H1 (cell line): ENCODE measurements at regions not wholly inside any gene's neighbourhood (a gene's known extent, or its start where the extent isn't known, plus 50 kb on each side); places are given as distances from the start of the nearest gene placed in this dataset.

ENCODE experiments used
- CTCF ChIA-PET: fragments of 300-600 bp; sonication (Branson Sonifier 250); formaldehyde crosslinking; loops from one replicate; lab custom pipeline; 2021; ENCODE audit not compliant: partially characterized antibody; lab: Charles Lee
- POLR2A ChIA-PET: fragments of 300-600 bp; sonication (Branson Sonifier 250); formaldehyde crosslinking; loops from one replicate; lab custom pipeline; 2021; ENCODE audit warnings: inconsistent platforms; ENCODE audit not compliant: partially characterized antibody; lab: Charles Lee
- DNase-seq, 2 experiments: peaks; one replicate each; pipeline versions ENCODE4 v3.0.0 to v3.0.0-alpha.2; 2010 to 2022; ENCODE audit warnings: low spot score in 2 of 2, low read depth in 1 of 2, mixed read lengths in 1 of 2
- FAIRE-seq: peaks from 2 replicates; lab custom pipeline; 2011; peaks lifted over from hg19 to GRCh38; lab: Jason Lieb, UNC
- H2AFZ ChIP-seq: 2 replicates; pipeline ENCODE4 v1.8.1; 2012; ENCODE audit warnings: low read length, inconsistent platforms
- H2AK5ac ChIP-seq: 2 replicates; pipeline ENCODE4 v1.6.1; 2013; ENCODE audit warnings: low read depth, low read length
- H2BK120ac ChIP-seq: replicated peaks from 2 replicates; pipeline ENCODE3; 2013; ENCODE audit warnings: low read depth, low read length, inconsistent platforms
- H2BK12ac ChIP-seq: 2 replicates; pipeline ENCODE4 v1.6.1; 2013; ENCODE audit warnings: low read depth, low read length
- H2BK15ac ChIP-seq: 2 replicates; pipeline ENCODE4 v1.6.1; 2013; ENCODE audit warnings: low read length
- H2BK20ac ChIP-seq: 2 replicates; pipeline ENCODE4 v1.6.1; 2013; ENCODE audit warnings: low read length
- H2BK5ac ChIP-seq: 2 replicates; pipeline ENCODE4 v1.6.1; 2013; ENCODE audit warnings: low read depth, low read length
- H3K14ac ChIP-seq: 2 replicates; pipeline ENCODE4 v1.6.1; 2013; ENCODE audit warnings: inconsistent platforms; ENCODE audit not compliant: insufficient read length
- H3K18ac ChIP-seq: 2 replicates; pipeline ENCODE4 v1.6.1; 2013; ENCODE audit warnings: low read length; ENCODE audit errors: extremely low read depth
- H3K23ac ChIP-seq: 2 replicates; pipeline ENCODE4 v1.6.1; 2013; ENCODE audit warnings: inconsistent platforms; ENCODE audit not compliant: insufficient read length
- H3K23me2 ChIP-seq: 2 replicates; pipeline ENCODE4 v1.6.1; 2013; ENCODE audit warnings: low read depth, low read length
- H3K27ac ChIP-seq: 2 replicates; pipeline ENCODE4 v1.6.1; 2011; ENCODE audit warnings: low read depth, low read length, inconsistent platforms
- H3K27me3 ChIP-seq, 4 experiments: replicated peaks in 1 of 4; 1 replicate in 1 of 4; 2 replicates in 3 of 4; pipeline versions ENCODE4 v1.6.1 to v1.8.1; 2011 to 2013; ENCODE audit warnings: low read length in 3 of 4, mild to moderate bottlenecking in 3 of 4, inconsistent platforms in 2 of 4, mixed read lengths in 2 of 4, moderate library complexity in 1 of 4; ENCODE audit not compliant: control insufficient read depth in 3 of 4, insufficient read depth in 3 of 4; ENCODE audit errors: extremely low read depth in 1 of 4
- H3K36me3 ChIP-seq, 4 experiments: 2 replicates each; pipeline versions ENCODE4 v1.6.1 to v1.8.1; 2011 to 2013; ENCODE audit warnings: mild to moderate bottlenecking in 4 of 4, low read length in 3 of 4, moderate library complexity in 2 of 4, control low read depth in 1 of 4, inconsistent platforms in 1 of 4; ENCODE audit not compliant: insufficient read depth in 4 of 4, control insufficient read depth in 2 of 4
- H3K4ac ChIP-seq: replicated peaks from 2 replicates; pipeline ENCODE3; 2013; ENCODE audit warnings: low read length, low read depth, mixed read lengths, inconsistent platforms; ENCODE audit not compliant: insufficient read length
- H3K4me1 ChIP-seq, 4 experiments: replicated peaks in 1 of 4; 1 replicate in 1 of 4; 2 replicates in 3 of 4; pipeline versions ENCODE4 v1.6.1 to v1.8.1; 2011 to 2013; ENCODE audit warnings: low read length in 3 of 4, inconsistent platforms in 2 of 4, mixed read lengths in 1 of 4; ENCODE audit not compliant: insufficient read depth in 4 of 4, control insufficient read depth in 3 of 4
- H3K4me2 ChIP-seq, 2 experiments: 2 replicates each; pipeline versions ENCODE4 v1.6.1 to v1.8.1; 2011 to 2013; ENCODE audit warnings: low read depth in 2 of 2, low read length in 2 of 2, control low read depth in 1 of 2, inconsistent platforms in 1 of 2, mild to moderate bottlenecking in 1 of 2; ENCODE audit not compliant: insufficient read depth in 1 of 2
- H3K4me3 ChIP-seq, 4 experiments: fragments of 200-600, 300-600 bp in 1 of 4; sonication (generic), shearing (Covaris generic), sonication (Bioruptor Twin) in 1 of 4; 2 replicates each; pipeline versions ENCODE4 v1.5.1 to v1.8.1; 2011 to 2016; ENCODE audit warnings: low read length in 4 of 4, low read depth in 3 of 4, control low read depth in 2 of 4, inconsistent platforms in 2 of 4, mild to moderate bottlenecking in 2 of 4, mixed read lengths in 1 of 4, moderate library complexity in 1 of 4; ENCODE audit not compliant: insufficient read depth in 2 of 4; ENCODE audit errors: extremely low read depth in 1 of 4
- H3K56ac ChIP-seq: replicated peaks from 2 replicates; pipeline ENCODE3; 2013; ENCODE audit warnings: low read depth, mild to moderate bottlenecking, mixed read lengths, low read length, inconsistent platforms; ENCODE audit not compliant: insufficient read length
- H3K79me1 ChIP-seq: 2 replicates; pipeline ENCODE4 v1.6.1; 2013; ENCODE audit warnings: low read depth, low read length, control low read depth
- H3K79me2 ChIP-seq, 2 experiments: 2 replicates each; pipeline versions ENCODE4 v1.6.1 to v1.8.1; 2012 to 2013; ENCODE audit warnings: low read length in 2 of 2, mild to moderate bottlenecking in 2 of 2, inconsistent platforms in 1 of 2; ENCODE audit not compliant: insufficient read depth in 2 of 2, control insufficient read depth in 1 of 2
- H3K9ac ChIP-seq, 4 experiments: replicated peaks in 1 of 4; 1 replicate in 1 of 4; 2 replicates in 3 of 4; pipeline versions ENCODE4 v1.6.1 to v1.8.1; 2011 to 2013; ENCODE audit warnings: low read depth in 3 of 4, low read length in 3 of 4, control low read depth in 2 of 4, mild to moderate bottlenecking in 2 of 4, moderate library complexity in 2 of 4, inconsistent platforms in 1 of 4; ENCODE audit errors: extremely low read depth in 1 of 4
- H3K9me3 ChIP-seq, 2 experiments: 2 replicates each; pipeline versions ENCODE4 v1.6.1 to v1.8.1; 2012 to 2013; ENCODE audit warnings: mild to moderate bottlenecking in 2 of 2, moderate library complexity in 2 of 2, control low read depth in 1 of 2, inconsistent platforms in 1 of 2, low read depth in 1 of 2, low read length in 1 of 2, mixed read lengths in 1 of 2; ENCODE audit not compliant: insufficient read depth in 2 of 2
- H4K20me1 ChIP-seq, 2 experiments: replicated peaks in 1 of 2; 2 replicates each; pipeline versions ENCODE3 to v1.8.1; 2011 to 2013; ENCODE audit warnings: inconsistent platforms in 2 of 2, low read length in 2 of 2, mild to moderate bottlenecking in 1 of 2; ENCODE audit not compliant: insufficient read depth in 2 of 2, control insufficient read depth in 1 of 2
- H4K5ac ChIP-seq: 2 replicates; pipeline ENCODE4 v1.6.1; 2013; ENCODE audit warnings: low read length, low read depth, mixed read lengths, inconsistent platforms; ENCODE audit not compliant: insufficient read length
- H4K8ac ChIP-seq: 2 replicates; pipeline ENCODE4 v1.8.0; 2013; ENCODE audit warnings: mild to moderate bottlenecking, moderate library complexity, low read length, inconsistent platforms; ENCODE audit not compliant: insufficient read depth; ENCODE audit errors: extremely low read depth
- H4K91ac ChIP-seq: replicated peaks from 2 replicates; pipeline ENCODE3; 2013; ENCODE audit warnings: low read length, mixed read lengths, inconsistent platforms; ENCODE audit not compliant: insufficient read length
- BACH1 ChIP-seq: IDR thresholded peaks from 2 replicates; pipeline ENCODE4 v1.6.1; 2012; ENCODE audit warnings: low read length, improper control_type of control experiment
- BCL11A ChIP-seq, 2 experiments: IDR thresholded peaks; one replicate each; pipeline ENCODE4 v1.6.1; 2011; ENCODE audit warnings: low read depth in 2 of 2, low read length in 2 of 2, mild to moderate bottlenecking in 2 of 2
- SP4 ChIP-seq: IDR thresholded peaks from 2 replicates; pipeline ENCODE4 v1.6.1; 2012; ENCODE audit warnings: low read length, inconsistent platforms
- TEAD4 ChIP-seq: IDR thresholded peaks from 2 replicates; pipeline ENCODE4 v1.6.1; 2012; ENCODE audit warnings: low read depth, low read length, inconsistent platforms, mixed read lengths
- WGBS, 2 experiments: shearing (Covaris generic) in 1 of 2; methylation state at CpG; one replicate each; pipeline versions ENCODE4 v1.1.6 to v1.1.7; 2013 to 2015; ENCODE audit warnings: low lambda C conversion rate in 2 of 2, mixed read lengths in 2 of 2, inconsistent platforms in 1 of 2, low coverage in 1 of 2, missing lambda C conversion rate in 1 of 2; ENCODE audit not compliant: insufficient replicate concordance in 2 of 2, insufficient coverage in 1 of 2, insufficient read length in 1 of 2; ENCODE audit errors: extremely low coverage in 1 of 2, missing lambda C conversion rate in 1 of 2; 5-methylcytosine and 5-hydroxymethylcytosine counted together
- TF ChIP-seq, protein P1 (sequence below), 3 experiments: IDR thresholded peaks; 1 replicate in 2 of 3; 2 replicates in 1 of 3; pipeline versions ENCODE4 v1.5.1 to v1.6.1; 2011; ENCODE audit warnings: low read length in 3 of 3, mild to moderate bottlenecking in 3 of 3, inconsistent platforms in 2 of 3, low read depth in 1 of 3, moderate library complexity in 1 of 3; ENCODE audit not compliant: insufficient read depth in 1 of 3; ENCODE audit errors: control extremely low read depth in 1 of 3

DNA sequence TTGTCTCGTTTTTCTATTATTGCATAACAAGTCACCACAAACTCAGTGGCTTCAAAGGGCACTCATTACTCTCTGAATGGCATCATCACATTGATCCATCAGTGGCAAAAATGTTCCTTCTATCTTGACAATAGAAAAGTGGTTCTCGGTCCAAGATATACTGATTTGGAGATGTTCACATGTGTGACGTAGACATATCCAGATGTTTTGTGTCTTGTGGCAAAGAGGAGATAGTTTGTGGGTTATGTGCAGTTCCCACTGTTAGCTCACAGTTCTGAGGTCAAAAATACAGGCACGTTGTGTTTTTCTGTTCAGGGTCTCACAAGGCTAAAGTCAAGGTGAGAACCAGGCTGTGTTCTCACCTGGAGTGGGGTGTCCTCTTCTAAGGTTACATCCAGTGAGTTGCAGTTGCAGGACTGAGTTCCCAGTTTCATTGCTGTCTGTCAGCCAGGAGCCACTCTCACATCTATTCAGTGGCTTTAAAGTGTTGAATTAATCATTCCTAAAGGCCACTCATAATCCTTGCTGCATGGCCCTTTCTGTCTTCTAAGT is 55.3 kb downstream of the GAS1 start:
- Histone ChIP-seq H2BK12ac (no peak overlapping the region), H4K91ac (no peak overlapping the region), H3K9ac (no peak overlapping the region), H3K4me3 (no peak overlapping the region), H2AFZ (no peak overlapping the region), H4K5ac (no peak overlapping the region), H3K14ac (no peak overlapping the region), H3K79me1 (no peaks in the 10 kb centered on the region), H4K20me1 (no peaks in the 10 kb centered on the region), H3K4me1 (peaks cover 1 to 9% (median 2%) of the 10 kb centered on the region in 4 experiments; a peak in 2 of 7 replicates), H2BK15ac (no peak overlapping the region), H3K27ac (no peak overlapping the region), H3K23me2 (no peaks in the 10 kb centered on the region), H2BK5ac (no peak overlapping the region), H3K56ac (no peak overlapping the region), H3K27me3 (no peaks in the 10 kb centered on the region; a peak in 1 of 7 replicates), H3K36me3 (no peaks in the 10 kb centered on the region), H3K23ac (no peak overlapping the region), H2AK5ac (no peak overlapping the region), H3K18ac (no peak overlapping the region), H3K4me2 (no peak overlapping the region), H2BK120ac (no peak overlapping the region), H3K9me3 (no peaks in the 10 kb centered on the region), H2BK20ac (no peak overlapping the region), H3K79me2 (no peaks in the 10 kb centered on the region), H3K4ac (no peak overlapping the region), H4K8ac (no peak overlapping the region)
- ChIA-PET POLR2A (no interaction called here), CTCF (no interaction called here)
- FAIRE-seq (no peak), DNase-seq (no peak)
- WGBS, 2 experiments, result 85% methylated on average over 4 of the region's 4 CpGs; no CpG with 5 or more reads in 1 of the 2 experiments
- TF ChIP-seq, protein P1, sequence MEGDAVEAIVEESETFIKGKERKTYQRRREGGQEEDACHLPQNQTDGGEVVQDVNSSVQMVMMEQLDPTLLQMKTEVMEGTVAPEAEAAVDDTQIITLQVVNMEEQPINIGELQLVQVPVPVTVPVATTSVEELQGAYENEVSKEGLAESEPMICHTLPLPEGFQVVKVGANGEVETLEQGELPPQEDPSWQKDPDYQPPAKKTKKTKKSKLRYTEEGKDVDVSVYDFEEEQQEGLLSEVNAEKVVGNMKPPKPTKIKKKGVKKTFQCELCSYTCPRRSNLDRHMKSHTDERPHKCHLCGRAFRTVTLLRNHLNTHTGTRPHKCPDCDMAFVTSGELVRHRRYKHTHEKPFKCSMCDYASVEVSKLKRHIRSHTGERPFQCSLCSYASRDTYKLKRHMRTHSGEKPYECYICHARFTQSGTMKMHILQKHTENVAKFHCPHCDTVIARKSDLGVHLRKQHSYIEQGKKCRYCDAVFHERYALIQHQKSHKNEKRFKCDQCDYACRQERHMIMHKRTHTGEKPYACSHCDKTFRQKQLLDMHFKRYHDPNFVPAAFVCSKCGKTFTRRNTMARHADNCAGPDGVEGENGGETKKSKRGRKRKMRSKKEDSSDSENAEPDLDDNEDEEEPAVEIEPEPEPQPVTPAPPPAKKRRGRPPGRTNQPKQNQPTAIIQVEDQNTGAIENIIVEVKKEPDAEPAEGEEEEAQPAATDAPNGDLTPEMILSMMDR (IDR thresholded peaks at IDR 0.05; ENCODE audit: control extremely low read depth in 1 of 3, insufficient read depth in 1 of 3, low read depth in 1 of 3, low read length in 3 of 3), result no peak
- no peak for TF ChIP-seq SP4
- no peak for TF ChIP-seq BCL11A (IDR thresholded peaks at IDR 0.05; ENCODE audit: low read depth in 2 of 2, low read length in 2 of 2)
- TF ChIP-seq BACH1, result no peak
- TF ChIP-seq TEAD4, result no peak
